ENCODE measurements at regions not wholly inside any gene's neighbourhood (a gene's known extent, or its start where the extent isn't known, plus 50 kb on each side); places are given as distances from the start of the nearest gene placed in this dataset.
A peak's percentile ranks its signal among the peaks of the same experiment; 100 is the strongest.

- DNase-seq, result no peak
These were observed 69.0 kb upstream of the RFXAP start for GRCh38 chr13:36750046-36750445.

GRCh38 chr13:36750461-36750860 is 68.6 kb upstream of the RFXAP start:
- DNase-seq, result no peak

GRCh38 chr13:36750946-36751345 is 68.1 kb upstream of the RFXAP start:
- DNase-seq, result no peak

- DNase-seq, result no peak
These were observed 66.3 kb upstream of the RFXAP start for GRCh38 chr13:36752673-36753072.

- DNase-seq, result no peak
These were observed 65.8 kb upstream of the RFXAP start for GRCh38 chr13:36753176-36753575.

GRCh38 chr13:36758345-36758744 is 60.7 kb upstream of the RFXAP start:
- no peak for DNase-seq

- DNase-seq, result no peak
These were observed 55.8 kb upstream of the RFXAP start for GRCh38 chr13:36763126-36763722.

GRCh38 chr13:36764536-36764935 is 54.5 kb upstream of the RFXAP start:
- no peak for DNase-seq

GRCh38 chr13:36764957-36765356 is 54.1 kb upstream of the RFXAP start:
- no peak for DNase-seq

- DNase-seq, result no peak
These were observed 52.7 kb upstream of the RFXAP start for GRCh38 chr13:36766295-36766694.

- DNase-seq, result no peak
These were observed 51.7 kb upstream of the RFXAP start for GRCh38 chr13:36767276-36767675.

- peak; percentile 43 for DNase-seq
These were observed 49.9 kb upstream of the RFXAP start for GRCh38 chr13:36769126-36769525.
